ENCODE measurements at regions not wholly inside any gene's neighbourhood (a gene's known extent, or its start where the extent isn't known, plus 50 kb on each side); places are given as distances from the start of the nearest gene placed in this dataset.

DNA sequence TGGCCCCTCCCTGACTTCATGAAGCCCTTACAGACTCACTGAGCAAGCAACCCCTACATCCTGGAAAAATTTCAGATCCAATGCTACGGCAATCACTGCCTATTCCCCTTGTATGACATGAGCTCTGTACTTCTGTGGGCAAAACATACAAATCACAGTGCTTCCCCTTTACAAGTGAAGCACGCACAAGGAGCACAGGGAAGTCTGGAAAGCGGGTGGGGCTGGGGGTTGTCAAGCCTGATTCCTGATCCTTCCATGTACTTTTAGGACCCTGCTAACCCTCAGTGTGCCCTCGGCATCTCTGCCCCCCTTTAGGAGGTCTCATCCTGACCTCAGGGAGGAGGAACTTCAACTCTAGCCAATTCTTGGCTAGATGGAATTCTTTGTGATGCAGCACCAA lies 405.7 kb upstream of the POU3F1 start:
- no peak for ATAC-seq (ENCODE audit: low read depth)

DNA sequence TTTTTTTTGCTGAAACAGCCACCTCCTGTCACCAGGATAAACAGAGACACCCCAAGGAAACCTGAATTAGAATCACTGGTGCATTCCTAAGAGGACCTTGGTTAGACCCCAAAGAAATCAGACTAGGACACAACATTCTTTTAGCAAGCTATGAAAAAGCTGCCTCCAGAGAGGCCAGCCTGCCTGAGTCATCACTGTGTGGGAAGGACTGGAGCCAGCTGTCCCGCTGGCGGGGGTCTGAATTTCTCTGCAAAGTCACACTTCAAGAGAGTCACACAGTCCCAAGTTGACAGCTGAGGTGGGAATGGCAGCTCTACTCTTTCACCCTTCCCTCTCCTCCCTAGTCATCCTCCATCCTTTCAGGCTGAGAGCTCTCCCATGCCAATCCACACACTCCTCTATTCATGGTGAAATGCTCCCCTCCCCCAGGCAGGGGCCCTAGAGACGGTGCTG lies 405.0 kb upstream of the POU3F1 start:
- H3K27me3 ChIP-seq (ENCODE audit: insufficient read depth, poor library complexity, severe bottlenecking) = peaks cover 6% of the 10 kb centered on the region
- no peak overlapping the region for H3K27ac ChIP-seq (ENCODE audit: poor library complexity, severe bottlenecking)
- H3K36me3 ChIP-seq (ENCODE audit: low read depth) = no peaks in the 10 kb centered on the region
- ATAC-seq (ENCODE audit: low read depth) = no peak
- DNase-seq (ENCODE audit: low spot score) = no peak
- H3K4me3 ChIP-seq (ENCODE audit: severe bottlenecking) = no peak overlapping the region
- TF ChIP-seq, protein P1, sequence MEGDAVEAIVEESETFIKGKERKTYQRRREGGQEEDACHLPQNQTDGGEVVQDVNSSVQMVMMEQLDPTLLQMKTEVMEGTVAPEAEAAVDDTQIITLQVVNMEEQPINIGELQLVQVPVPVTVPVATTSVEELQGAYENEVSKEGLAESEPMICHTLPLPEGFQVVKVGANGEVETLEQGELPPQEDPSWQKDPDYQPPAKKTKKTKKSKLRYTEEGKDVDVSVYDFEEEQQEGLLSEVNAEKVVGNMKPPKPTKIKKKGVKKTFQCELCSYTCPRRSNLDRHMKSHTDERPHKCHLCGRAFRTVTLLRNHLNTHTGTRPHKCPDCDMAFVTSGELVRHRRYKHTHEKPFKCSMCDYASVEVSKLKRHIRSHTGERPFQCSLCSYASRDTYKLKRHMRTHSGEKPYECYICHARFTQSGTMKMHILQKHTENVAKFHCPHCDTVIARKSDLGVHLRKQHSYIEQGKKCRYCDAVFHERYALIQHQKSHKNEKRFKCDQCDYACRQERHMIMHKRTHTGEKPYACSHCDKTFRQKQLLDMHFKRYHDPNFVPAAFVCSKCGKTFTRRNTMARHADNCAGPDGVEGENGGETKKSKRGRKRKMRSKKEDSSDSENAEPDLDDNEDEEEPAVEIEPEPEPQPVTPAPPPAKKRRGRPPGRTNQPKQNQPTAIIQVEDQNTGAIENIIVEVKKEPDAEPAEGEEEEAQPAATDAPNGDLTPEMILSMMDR (IDR thresholded peaks at IDR 0.05; ENCODE audit: poor library complexity, severe bottlenecking) = no peak
- no peaks in the 10 kb centered on the region for H3K4me1 ChIP-seq (ENCODE audit: insufficient read depth, poor library complexity, severe bottlenecking)
- no peaks in the 10 kb centered on the region for H3K9me3 ChIP-seq (ENCODE audit: severe bottlenecking)

More for the DNA sequence above, 405.7 kb upstream of the POU3F1 start:
- Histone ChIP-seq H3K4me3 (ENCODE audit: severe bottlenecking) (no peak overlapping the region), H3K27ac (ENCODE audit: poor library complexity, severe bottlenecking) (no peak overlapping the region), H3K36me3 (ENCODE audit: low read depth) (no peaks in the 10 kb centered on the region), H3K9me3 (ENCODE audit: severe bottlenecking) (no peaks in the 10 kb centered on the region), H3K27me3 (ENCODE audit: insufficient read depth, poor library complexity, severe bottlenecking) (peaks cover 4% of the 10 kb centered on the region), H3K4me1 (ENCODE audit: insufficient read depth, poor library complexity, severe bottlenecking) (no peaks in the 10 kb centered on the region)
- no peak for DNase-seq (ENCODE audit: low spot score)
- TF ChIP-seq, protein P1 (IDR thresholded peaks at IDR 0.05; ENCODE audit: poor library complexity, severe bottlenecking) = no peak

DNA sequence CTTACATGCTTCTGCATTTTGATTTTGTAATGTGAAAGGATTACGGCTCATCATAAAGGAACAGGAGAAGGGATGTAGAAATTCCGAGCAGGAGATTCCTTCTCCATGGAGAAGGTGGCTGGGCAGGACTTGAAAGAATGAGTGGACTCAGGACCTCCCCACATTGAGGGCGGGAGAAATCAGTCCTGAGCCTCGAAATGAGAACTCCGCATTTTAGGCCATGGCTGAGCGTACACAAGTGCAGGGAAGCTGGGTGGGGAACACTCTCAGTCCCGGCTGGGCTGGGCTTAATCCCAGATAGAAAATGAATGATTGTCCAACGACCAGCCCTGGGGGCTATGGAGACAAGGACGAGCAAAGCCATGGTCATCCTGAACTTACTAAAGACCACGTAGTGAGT lies 402.3 kb upstream of the POU3F1 start:
- DNase-seq (ENCODE audit: low spot score) = no peak
- H3K27ac ChIP-seq (ENCODE audit: poor library complexity, severe bottlenecking) = no peak overlapping the region
- no peak for ATAC-seq (ENCODE audit: low read depth)
- H3K27me3 ChIP-seq (ENCODE audit: insufficient read depth, poor library complexity, severe bottlenecking) = peaks cover 11% of the 10 kb centered on the region
- H3K9me3 ChIP-seq (ENCODE audit: severe bottlenecking) = no peaks in the 10 kb centered on the region
- TF ChIP-seq, protein P1 (IDR thresholded peaks at IDR 0.05; ENCODE audit: poor library complexity, severe bottlenecking) = no peak
- H3K36me3 ChIP-seq (ENCODE audit: low read depth) = no peaks in the 10 kb centered on the region
- H3K4me1 ChIP-seq (ENCODE audit: insufficient read depth, poor library complexity, severe bottlenecking) = no peaks in the 10 kb centered on the region
- no peak overlapping the region for H3K4me3 ChIP-seq (ENCODE audit: severe bottlenecking)

DNA sequence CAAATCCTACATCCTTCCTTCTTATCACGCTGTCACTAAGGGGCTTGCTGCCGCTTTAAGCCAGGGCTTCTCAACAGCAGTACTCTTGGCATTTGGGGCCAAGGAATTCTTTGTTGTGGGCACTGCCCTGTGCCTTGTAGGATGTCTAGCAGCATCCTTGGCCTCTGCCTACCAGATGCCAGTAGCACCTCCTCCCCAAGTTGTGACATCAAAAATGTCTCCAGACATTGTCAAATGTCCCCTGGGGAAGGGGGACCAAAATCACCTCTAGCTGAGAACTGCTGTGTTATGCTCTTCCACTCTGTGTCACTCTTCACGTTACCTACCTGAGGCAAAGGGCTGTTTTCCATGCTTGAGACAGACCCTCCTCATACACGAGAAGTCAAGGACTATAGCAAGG lies 400.3 kb upstream of the POU3F1 start:
- TF ChIP-seq, protein P1 (IDR thresholded peaks at IDR 0.05; ENCODE audit: poor library complexity, severe bottlenecking) = no peak
- ATAC-seq (ENCODE audit: low read depth) (no peak), DNase-seq (ENCODE audit: low spot score) (no peak)
- Histone ChIP-seq H3K4me1 (ENCODE audit: insufficient read depth, poor library complexity, severe bottlenecking) (no peaks in the 10 kb centered on the region), H3K36me3 (ENCODE audit: low read depth) (no peaks in the 10 kb centered on the region), H3K9me3 (ENCODE audit: severe bottlenecking) (no peaks in the 10 kb centered on the region), H3K4me3 (ENCODE audit: severe bottlenecking) (no peak overlapping the region), H3K27ac (ENCODE audit: poor library complexity, severe bottlenecking) (no peak overlapping the region), H3K27me3 (ENCODE audit: insufficient read depth, poor library complexity, severe bottlenecking) (peaks cover 11% of the 10 kb centered on the region)

DNA sequence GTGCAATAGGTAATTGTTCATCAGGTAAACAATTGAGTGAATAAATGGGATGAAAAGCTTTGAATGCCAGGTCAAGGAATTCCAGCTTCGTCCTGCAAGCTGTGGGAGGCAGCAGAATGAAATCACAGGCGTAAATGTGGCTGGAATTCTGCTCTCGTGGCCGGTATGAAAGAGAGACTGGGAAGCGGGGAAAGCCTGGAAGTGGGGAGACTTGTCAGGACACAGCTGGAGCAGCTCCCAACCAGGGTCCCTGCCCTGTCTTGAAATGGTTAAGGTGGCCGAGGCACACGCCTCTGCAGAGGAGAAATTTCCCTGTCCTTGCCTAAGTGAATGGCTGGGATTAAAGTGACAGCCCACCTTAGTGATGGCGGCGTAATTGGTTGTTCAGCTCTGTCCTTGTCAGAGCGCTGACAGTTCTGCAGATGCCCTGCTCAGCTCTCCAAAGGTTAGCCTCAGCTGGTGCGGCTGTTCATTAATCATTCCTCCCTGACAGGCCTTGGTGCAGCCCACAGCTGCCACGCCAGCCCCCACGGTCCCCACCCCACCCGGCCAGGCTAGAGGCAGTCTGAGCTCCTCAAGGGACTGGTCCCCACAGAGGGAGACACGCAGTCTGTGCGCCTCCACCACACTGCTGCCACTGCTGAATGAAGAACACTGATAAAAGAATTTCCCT lies 398.3 kb upstream of the POU3F1 start:
- H3K9me3 ChIP-seq (ENCODE audit: severe bottlenecking) = peaks cover 3% of the 10 kb centered on the region
- TF ChIP-seq, protein P1 (IDR thresholded peaks at IDR 0.05; ENCODE audit: poor library complexity, severe bottlenecking) = no peak
- no peak for DNase-seq (ENCODE audit: low spot score)
- H3K4me3 ChIP-seq (ENCODE audit: severe bottlenecking) = no peak overlapping the region
- H3K36me3 ChIP-seq (ENCODE audit: low read depth) = no peaks in the 10 kb centered on the region
- peaks cover 11% of the 10 kb centered on the region for H3K27me3 ChIP-seq (ENCODE audit: insufficient read depth, poor library complexity, severe bottlenecking)
- H3K27ac ChIP-seq (ENCODE audit: poor library complexity, severe bottlenecking) = no peak overlapping the region
- ATAC-seq (ENCODE audit: low read depth) = no peak
- no peaks in the 10 kb centered on the region for H3K4me1 ChIP-seq (ENCODE audit: insufficient read depth, poor library complexity, severe bottlenecking)

Measured in RWPE2 (cell line).